ENCODE measurements at regions not wholly inside any gene's neighbourhood (a gene's known extent, or its start where the extent isn't known, plus 50 kb on each side); places are given as distances from the start of the nearest gene placed in this dataset.

- H3K4me3 ChIP-seq = no peak overlapping the region
- H3K27me3 ChIP-seq (replicated peaks; ENCODE audit: insufficient read depth) = no peaks in the 10 kb centered on the region
- TF ChIP-seq EZH2phosphoT487 (IDR thresholded peaks at IDR 0.05; ENCODE audit: insufficient read depth, low read depth) (no peak), EZH2 (IDR thresholded peaks at IDR 0.05; ENCODE audit: insufficient read depth, poor library complexity, severe bottlenecking) (no peak)
- in situ Hi-C loops (cut with MboI) = no loop called here
- WGBS, 2 experiments (ENCODE audit: low coverage in 1 of 2, low lambda C conversion rate in 2 of 2, missing lambda C conversion rate in 2 of 2) = 10 to 17% methylated on average over 3 of the region's 3 CpGs
- H3K79me2 ChIP-seq (ENCODE audit: insufficient read depth) = no peaks in the 10 kb centered on the region
- DNase-seq = no peak
- H3K36me3 ChIP-seq (ENCODE audit: low read depth) = no peaks in the 10 kb centered on the region
- no peaks in the 10 kb centered on the region for H3K9me3 ChIP-seq (ENCODE audit: low read depth)
- H4K20me1 ChIP-seq (ENCODE audit: insufficient read depth) = no peaks in the 10 kb centered on the region
- H3K27ac ChIP-seq = no peak overlapping the region
- H3K4me1 ChIP-seq (ENCODE audit: insufficient read depth) = no peaks in the 10 kb centered on the region
- no peaks in the 10 kb centered on the region for H3K9me2 ChIP-seq (ENCODE audit: insufficient read depth)
- no peak overlapping the region for H3K9ac ChIP-seq
- H3K4me2 ChIP-seq (ENCODE audit: unreplicated experiment) = no peak overlapping the region
- H3F3A ChIP-seq (ENCODE audit: insufficient read depth) = no peaks in the 10 kb centered on the region
- H2AFZ ChIP-seq = no peak overlapping the region
These were observed 474.1 kb downstream of the CAAP1 start for GRCh38 chr9:26418480-26418879.

GRCh38 chr9:26415528-26415927 lies 477.1 kb downstream of the CAAP1 start:
- Histone ChIP-seq H3K4me1 (ENCODE audit: insufficient read depth) (no peaks in the 10 kb centered on the region), H2AFZ (no peak overlapping the region), H4K20me1 (ENCODE audit: insufficient read depth) (no peaks in the 10 kb centered on the region), H3K27me3 (replicated peaks; ENCODE audit: insufficient read depth) (no peaks in the 10 kb centered on the region), H3K27ac (no peak overlapping the region), H3K9me2 (ENCODE audit: insufficient read depth) (no peaks in the 10 kb centered on the region), H3F3A (ENCODE audit: insufficient read depth) (no peaks in the 10 kb centered on the region), H3K36me3 (ENCODE audit: low read depth) (no peaks in the 10 kb centered on the region), H3K4me2 (ENCODE audit: unreplicated experiment) (no peak overlapping the region), H3K9me3 (ENCODE audit: low read depth) (no peaks in the 10 kb centered on the region), H3K79me2 (ENCODE audit: insufficient read depth) (no peaks in the 10 kb centered on the region), H3K9ac (no peak overlapping the region), H3K4me3 (no peak overlapping the region)
- no peak for TF ChIP-seq EZH2phosphoT487 (IDR thresholded peaks at IDR 0.05; ENCODE audit: insufficient read depth, low read depth)
- TF ChIP-seq EZH2 (IDR thresholded peaks at IDR 0.05; ENCODE audit: insufficient read depth, poor library complexity, severe bottlenecking) = no peak
- no peak for DNase-seq
- WGBS, 2 experiments (ENCODE audit: low coverage in 1 of 2, low lambda C conversion rate in 2 of 2, missing lambda C conversion rate in 2 of 2) = 11 to 16% methylated on average over 3 of the region's 3 CpGs
- in situ Hi-C loops (cut with MboI) = no loop called here

- H3K79me2 ChIP-seq (ENCODE audit: insufficient read depth) = no peaks in the 10 kb centered on the region
- TF ChIP-seq EZH2 (IDR thresholded peaks at IDR 0.05; ENCODE audit: insufficient read depth, poor library complexity, severe bottlenecking) (no peak), EZH2phosphoT487 (IDR thresholded peaks at IDR 0.05; ENCODE audit: insufficient read depth, low read depth) (no peak)
- no peaks in the 10 kb centered on the region for H3K27me3 ChIP-seq (replicated peaks; ENCODE audit: insufficient read depth)
- no peak overlapping the region for H3K9ac ChIP-seq
- H3K4me1 ChIP-seq (ENCODE audit: insufficient read depth) = no peaks in the 10 kb centered on the region
- H3K9me3 ChIP-seq (ENCODE audit: low read depth) = no peaks in the 10 kb centered on the region
- H3K36me3 ChIP-seq (ENCODE audit: low read depth) = no peaks in the 10 kb centered on the region
- H3K27ac ChIP-seq = no peak overlapping the region
- no peak overlapping the region for H2AFZ ChIP-seq
- no peaks in the 10 kb centered on the region for H3K9me2 ChIP-seq (ENCODE audit: insufficient read depth)
- H3K4me2 ChIP-seq (ENCODE audit: unreplicated experiment) = no peak overlapping the region
- H3F3A ChIP-seq (ENCODE audit: insufficient read depth) = no peaks in the 10 kb centered on the region
- no peak for DNase-seq
- H4K20me1 ChIP-seq (ENCODE audit: insufficient read depth) = no peaks in the 10 kb centered on the region
- no peak overlapping the region for H3K4me3 ChIP-seq
- WGBS, 2 experiments (ENCODE audit: low coverage in 1 of 2, low lambda C conversion rate in 2 of 2, missing lambda C conversion rate in 2 of 2) = 34 to 39% methylated on average over 4 of the region's 4 CpGs
- in situ Hi-C loops (cut with MboI) = no loop called here
These were observed 479.0 kb downstream of the CAAP1 start for GRCh38 chr9:26413611-26414010.

GRCh38 chr9:26412446-26412845 lies 480.2 kb downstream of the CAAP1 start:
- no peak overlapping the region for H2AFZ ChIP-seq
- no peak overlapping the region for H3K4me3 ChIP-seq
- no peaks in the 10 kb centered on the region for H3F3A ChIP-seq (ENCODE audit: insufficient read depth)
- no peak for DNase-seq
- TF ChIP-seq EZH2 (IDR thresholded peaks at IDR 0.05; ENCODE audit: insufficient read depth, poor library complexity, severe bottlenecking) (no peak), EZH2phosphoT487 (IDR thresholded peaks at IDR 0.05; ENCODE audit: insufficient read depth, low read depth) (no peak)
- no peaks in the 10 kb centered on the region for H4K20me1 ChIP-seq (ENCODE audit: insufficient read depth)
- WGBS, 2 experiments (ENCODE audit: low coverage in 1 of 2, low lambda C conversion rate in 2 of 2, missing lambda C conversion rate in 2 of 2) = 0 to 6% methylated on average over 1 of the region's 1 CpG
- H3K9me3 ChIP-seq (ENCODE audit: low read depth) = no peaks in the 10 kb centered on the region
- H3K79me2 ChIP-seq (ENCODE audit: insufficient read depth) = no peaks in the 10 kb centered on the region
- H3K4me2 ChIP-seq (ENCODE audit: unreplicated experiment) = no peak overlapping the region
- no peak overlapping the region for H3K27ac ChIP-seq
- no peaks in the 10 kb centered on the region for H3K9me2 ChIP-seq (ENCODE audit: insufficient read depth)
- no peaks in the 10 kb centered on the region for H3K36me3 ChIP-seq (ENCODE audit: low read depth)
- in situ Hi-C loops (cut with MboI) = no loop called here
- H3K9ac ChIP-seq = no peak overlapping the region
- H3K4me1 ChIP-seq (ENCODE audit: insufficient read depth) = no peaks in the 10 kb centered on the region
- H3K27me3 ChIP-seq (replicated peaks; ENCODE audit: insufficient read depth) = no peaks in the 10 kb centered on the region

- 8 to 18% methylated on average over 2 of the region's 2 CpGs for WGBS, 2 experiments (ENCODE audit: low coverage in 1 of 2, low lambda C conversion rate in 2 of 2, missing lambda C conversion rate in 2 of 2)
- no peak for TF ChIP-seq EZH2 (IDR thresholded peaks at IDR 0.05; ENCODE audit: insufficient read depth, poor library complexity, severe bottlenecking)
- TF ChIP-seq EZH2phosphoT487 (IDR thresholded peaks at IDR 0.05; ENCODE audit: insufficient read depth, low read depth) = no peak
- H3K36me3 ChIP-seq (ENCODE audit: low read depth) = no peaks in the 10 kb centered on the region
- no peak for DNase-seq
- H2AFZ ChIP-seq = no peak overlapping the region
- H3K9ac ChIP-seq = no peak overlapping the region
- in situ Hi-C loops (cut with MboI) = no loop called here
- H3K4me2 ChIP-seq (ENCODE audit: unreplicated experiment) = no peak overlapping the region
- 0 out of 2 replicates have a peak, but pooled peaks cover 4% of the 10 kb centered on the region for H3K27me3 ChIP-seq (replicated peaks; ENCODE audit: insufficient read depth)
- H3F3A ChIP-seq (ENCODE audit: insufficient read depth) = no peaks in the 10 kb centered on the region
- H3K9me2 ChIP-seq (ENCODE audit: insufficient read depth) = no peaks in the 10 kb centered on the region
- no peaks in the 10 kb centered on the region for H3K9me3 ChIP-seq (ENCODE audit: low read depth)
- H3K79me2 ChIP-seq (ENCODE audit: insufficient read depth) = no peaks in the 10 kb centered on the region
- H3K4me3 ChIP-seq = no peak overlapping the region
- H4K20me1 ChIP-seq (ENCODE audit: insufficient read depth) = no peaks in the 10 kb centered on the region
- no peaks in the 10 kb centered on the region for H3K4me1 ChIP-seq (ENCODE audit: insufficient read depth)
- no peak overlapping the region for H3K27ac ChIP-seq
These were observed 485.9 kb downstream of the CAAP1 start for GRCh38 chr9:26406676-26407075.
